ENCODE measurements at regions not wholly inside any gene's neighbourhood (a gene's known extent, or its start where the extent isn't known, plus 50 kb on each side); places are given as distances from the start of the nearest gene placed in this dataset.

- Mint-ChIP-seq H3K27ac (no peak overlapping the region), H3K36me3 (ENCODE audit: low read depth) (no peaks in the 10 kb centered on the region), H3K4me3 (peak overlapping the region; percentile 66), H3K4me1 (no peaks in the 10 kb centered on the region), H3K9me3 (peaks cover 2% of the 10 kb centered on the region), H3K27me3 (no peaks in the 10 kb centered on the region)
- DNase-seq (no peak), ATAC-seq (ENCODE audit: low read depth) (no peak)
- intact Hi-C loops (cut with micrococcal nuclease) = no loop called here
- TF ChIP-seq CTCF (IDR thresholded peaks at IDR 0.05) = no peak
- POLR2A ChIA-PET = no interaction called here
- CTCF ChIA-PET = no interaction called here
These were observed 655.7 kb upstream of the HS3ST5 start for GRCh38 chr6:114998492-114998891.

- Mint-ChIP-seq H3K4me1 (no peaks in the 10 kb centered on the region), H3K9me3 (peaks cover 2% of the 10 kb centered on the region), H3K27ac (no peak overlapping the region), H3K27me3 (no peaks in the 10 kb centered on the region), H3K36me3 (ENCODE audit: low read depth) (no peaks in the 10 kb centered on the region), H3K4me3 (peak overlapping the region; percentile 66)
- intact Hi-C loops (cut with micrococcal nuclease) = no loop called here
- ATAC-seq (ENCODE audit: low read depth) (no peak), DNase-seq (no peak)
- CTCF ChIA-PET = no interaction called here
- TF ChIP-seq CTCF (IDR thresholded peaks at IDR 0.05) = no peak
- POLR2A ChIA-PET = no interaction called here
These were observed 655.0 kb upstream of the HS3ST5 start for GRCh38 chr6:114997813-114998292.

GRCh38 chr6:114995526-114995925 lies 652.7 kb upstream of the HS3ST5 start:
- no peak for ATAC-seq (ENCODE audit: low read depth)
- no peaks in the 10 kb centered on the region for H3K36me3 Mint-ChIP-seq (ENCODE audit: low read depth)
- no peak overlapping the region for H3K4me3 Mint-ChIP-seq
- no peaks in the 10 kb centered on the region for H3K27me3 Mint-ChIP-seq
- DNase-seq = no peak
- ChIA-PET POLR2A (no interaction called here), CTCF (no interaction called here)
- no peak for TF ChIP-seq CTCF (IDR thresholded peaks at IDR 0.05)
- peaks cover 2% of the 10 kb centered on the region for H3K9me3 Mint-ChIP-seq
- intact Hi-C loops (cut with micrococcal nuclease) = no loop called here
- no peak overlapping the region for H3K27ac Mint-ChIP-seq
- H3K4me1 Mint-ChIP-seq = no peaks in the 10 kb centered on the region

GRCh38 chr6:114989279-114989964 lies 646.6 kb upstream of the HS3ST5 start:
- DNase-seq (no peak), ATAC-seq (ENCODE audit: low read depth) (no peak)
- H3K27ac Mint-ChIP-seq = no peak overlapping the region
- no peak overlapping the region for H3K4me3 Mint-ChIP-seq
- H3K36me3 Mint-ChIP-seq (ENCODE audit: low read depth) = no peaks in the 10 kb centered on the region
- TF ChIP-seq CTCF (IDR thresholded peaks at IDR 0.05) = no peak
- intact Hi-C loops (cut with micrococcal nuclease) = no loop called here
- POLR2A ChIA-PET = no interaction called here
- no peaks in the 10 kb centered on the region for H3K27me3 Mint-ChIP-seq
- H3K4me1 Mint-ChIP-seq = no peaks in the 10 kb centered on the region
- H3K9me3 Mint-ChIP-seq = peaks cover 3% of the 10 kb centered on the region
- CTCF ChIA-PET = no interaction called here

- intact Hi-C loops (cut with micrococcal nuclease) = no loop called here
- no peak for TF ChIP-seq CTCF (IDR thresholded peaks at IDR 0.05)
- ChIA-PET POLR2A (no interaction called here), CTCF (no interaction called here)
- Mint-ChIP-seq H3K36me3 (ENCODE audit: low read depth) (no peaks in the 10 kb centered on the region), H3K27ac (no peak overlapping the region), H3K9me3 (peaks cover 3% of the 10 kb centered on the region), H3K4me3 (no peak overlapping the region), H3K27me3 (no peaks in the 10 kb centered on the region), H3K4me1 (no peaks in the 10 kb centered on the region)
- ATAC-seq (ENCODE audit: low read depth) (no peak), DNase-seq (no peak)
These were observed 644.5 kb upstream of the HS3ST5 start for GRCh38 chr6:114987281-114987680.
